ENCODE measurements at regions not wholly inside any gene's neighbourhood (a gene's known extent, or its start where the extent isn't known, plus 50 kb on each side); places are given as distances from the start of the nearest gene placed in this dataset.

GRCh38 chr12:98453492-98453891 lies 61.9 kb upstream of the TMPO start:
- Histone ChIP-seq H3K27ac (no peak overlapping the region), H3K4me1 (0 out of 2 replicates have a peak, but pooled peaks cover 3% of the 10 kb centered on the region), H3K9me3 (replicated peaks) (no peaks in the 10 kb centered on the region), H3K4me3 (no peak overlapping the region), H3K36me3 (no peaks in the 10 kb centered on the region), H3K27me3 (no peaks in the 10 kb centered on the region)
- DNase-seq, result no peak

- Histone ChIP-seq H3K36me3 (no peaks in the 10 kb centered on the region), H3K4me1 (no peaks in the 10 kb centered on the region), H3K4me3 (no peak overlapping the region), H3K27me3 (no peaks in the 10 kb centered on the region), H3K27ac (no peak overlapping the region), H3K9me3 (replicated peaks) (no peaks in the 10 kb centered on the region)
- no peak for DNase-seq
Observed at GRCh38 chr12:98456041-98456440, 59.3 kb upstream of the TMPO start.

GRCh38 chr12:98456576-98457573 lies 58.5 kb upstream of the TMPO start:
- no peak overlapping the region for H3K27ac ChIP-seq

GRCh38 chr12:98464190-98464589 lies 51.2 kb upstream of the TMPO start:
- H3K27me3 ChIP-seq, result no peaks in the 10 kb centered on the region
- H3K4me1 ChIP-seq, result no peaks in the 10 kb centered on the region
- no peaks in the 10 kb centered on the region for H3K9me3 ChIP-seq (replicated peaks)
- DNase-seq, result no peak
- H3K4me3 ChIP-seq, result no peak overlapping the region
- H3K27ac ChIP-seq, result no peak overlapping the region
- H3K36me3 ChIP-seq, result no peaks in the 10 kb centered on the region

More at GRCh38 chr12:98456576-98457573, 58.5 kb upstream of the TMPO start:
- Histone ChIP-seq H3K36me3 (no peaks in the 10 kb centered on the region), H3K9me3 (replicated peaks) (no peaks in the 10 kb centered on the region), H3K4me3 (no peak overlapping the region), H3K27me3 (no peaks in the 10 kb centered on the region), H3K4me1 (no peaks in the 10 kb centered on the region)
- no peak for DNase-seq

- no peak for DNase-seq
- Histone ChIP-seq H3K4me3 (no peak overlapping the region), H3K9me3 (replicated peaks) (no peaks in the 10 kb centered on the region), H3K4me1 (no peaks in the 10 kb centered on the region), H3K36me3 (no peaks in the 10 kb centered on the region), H3K27ac (no peak overlapping the region), H3K27me3 (no peaks in the 10 kb centered on the region)
Observed at GRCh38 chr12:98465505-98465904, 49.9 kb upstream of the TMPO start.
